Epidermal melanocyte (primary cell): ENCODE measurements at regions not wholly inside any gene's neighbourhood (a gene's known extent, or its start where the extent isn't known, plus 50 kb on each side); places are given as distances from the start of the nearest gene placed in this dataset.
"Not testable (repeated sequence)": the region's sequence is repeated elsewhere in the genome, so short reads cannot be mapped to it uniquely, and the experiment has no call there.

Experiments used
- DNase-seq: peaks from one replicate; pipeline ENCODE4 v3.0.0; 2011; ENCODE audit warnings: low spot score; ENCODE audit not compliant: insufficient read length

GRCh38 chr5:152607401-152608160 is 202.5 kb upstream of the NMUR2 start:
- DNase-seq: no peak

GRCh38 chr5:152608458-152608857 is 203.4 kb upstream of the NMUR2 start:
- no peak for DNase-seq

GRCh38 chr5:152619756-152620155 is 214.7 kb upstream of the NMUR2 start:
- DNase-seq: no peak

GRCh38 chr5:152622628-152623027 is 217.5 kb upstream of the NMUR2 start:
- DNase-seq: no peak

DNA sequence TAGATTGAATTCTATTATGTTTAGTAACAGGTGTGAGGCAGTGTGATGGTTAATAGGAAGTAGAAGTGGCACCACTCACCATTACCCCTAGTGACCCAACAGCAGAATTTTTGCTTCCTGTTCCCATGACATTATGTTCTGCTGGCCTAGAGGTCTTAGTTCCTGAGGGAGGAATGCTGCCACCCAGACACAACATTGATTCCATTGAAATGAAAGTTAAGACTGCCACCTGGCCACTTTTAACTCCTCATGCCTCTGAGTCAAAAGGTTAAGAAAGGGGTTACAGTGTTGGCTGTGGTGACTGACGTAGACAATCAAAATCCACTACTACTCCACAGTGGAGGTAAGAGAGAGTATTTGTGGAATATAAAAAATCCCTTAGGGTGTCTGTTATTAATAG is 218.9 kb upstream of the NMUR2 start:
- DNase-seq: no peak

DNA sequence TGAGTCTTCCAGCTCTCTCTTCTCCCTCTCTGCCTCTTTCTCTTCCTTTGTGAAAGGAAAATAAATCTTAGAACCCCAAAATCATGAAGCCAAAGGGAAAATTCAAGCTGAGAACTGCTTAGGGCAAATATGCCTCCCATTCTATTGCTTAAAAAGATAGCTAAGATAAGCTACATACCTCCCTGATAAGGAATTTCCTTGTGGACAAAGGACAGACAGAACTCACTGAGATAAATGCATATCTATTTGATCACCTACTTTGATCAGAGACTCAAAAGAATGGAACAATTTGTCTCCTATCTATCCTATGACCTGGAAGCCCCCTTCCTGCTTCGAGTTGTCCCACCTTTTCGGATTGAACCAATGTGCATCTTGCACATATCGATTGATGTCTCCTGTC is 220.6 kb upstream of the NMUR2 start:
- DNase-seq: no peak

DNA sequence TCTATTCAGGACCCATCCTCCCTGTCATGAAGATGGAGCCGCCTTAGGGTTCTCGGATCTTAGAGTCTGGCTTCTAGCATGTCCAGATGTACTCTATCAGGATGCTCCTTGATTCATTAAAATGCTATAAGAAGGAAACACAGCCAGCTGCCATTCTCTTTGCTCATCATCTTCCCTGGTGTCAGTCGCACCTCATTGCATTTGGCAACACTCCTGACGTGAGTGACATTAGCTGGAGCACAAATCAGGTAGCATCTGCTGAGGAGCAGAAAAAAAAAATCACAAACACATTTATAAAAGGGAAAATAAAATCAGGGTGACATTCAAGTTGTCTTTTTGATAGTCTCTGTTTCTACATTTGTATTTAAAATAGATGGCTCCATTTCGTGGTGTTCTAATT is 226.1 kb upstream of the NMUR2 start:
- DNase-seq: no peak

DNA sequence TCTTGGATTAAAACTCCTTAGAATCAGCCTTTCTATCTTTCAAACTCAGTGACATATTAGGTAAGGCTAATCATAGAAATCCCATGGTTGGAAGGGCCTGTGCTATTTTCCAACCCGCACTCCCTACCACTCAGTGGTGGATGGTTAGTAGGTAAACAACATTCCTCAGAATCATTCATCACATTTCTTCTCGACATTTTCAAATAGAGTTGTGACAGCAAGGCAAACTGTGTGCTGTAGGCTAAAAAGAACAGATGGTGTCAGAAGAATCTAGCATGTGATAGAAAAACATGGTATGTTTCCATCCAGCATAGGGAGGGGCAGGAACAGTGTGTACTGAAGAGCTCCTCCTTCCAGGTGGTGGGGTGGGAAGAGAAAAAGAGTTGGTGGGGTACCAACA is 227.3 kb upstream of the NMUR2 start:
- DNase-seq: no peak

- no peak for DNase-seq
Observed at GRCh38 chr5:152634586-152634985, 229.5 kb upstream of the NMUR2 start.

- peak; percentile 31 for DNase-seq
Observed at GRCh38 chr5:152638996-152639552, 234.0 kb upstream of the NMUR2 start.

DNA sequence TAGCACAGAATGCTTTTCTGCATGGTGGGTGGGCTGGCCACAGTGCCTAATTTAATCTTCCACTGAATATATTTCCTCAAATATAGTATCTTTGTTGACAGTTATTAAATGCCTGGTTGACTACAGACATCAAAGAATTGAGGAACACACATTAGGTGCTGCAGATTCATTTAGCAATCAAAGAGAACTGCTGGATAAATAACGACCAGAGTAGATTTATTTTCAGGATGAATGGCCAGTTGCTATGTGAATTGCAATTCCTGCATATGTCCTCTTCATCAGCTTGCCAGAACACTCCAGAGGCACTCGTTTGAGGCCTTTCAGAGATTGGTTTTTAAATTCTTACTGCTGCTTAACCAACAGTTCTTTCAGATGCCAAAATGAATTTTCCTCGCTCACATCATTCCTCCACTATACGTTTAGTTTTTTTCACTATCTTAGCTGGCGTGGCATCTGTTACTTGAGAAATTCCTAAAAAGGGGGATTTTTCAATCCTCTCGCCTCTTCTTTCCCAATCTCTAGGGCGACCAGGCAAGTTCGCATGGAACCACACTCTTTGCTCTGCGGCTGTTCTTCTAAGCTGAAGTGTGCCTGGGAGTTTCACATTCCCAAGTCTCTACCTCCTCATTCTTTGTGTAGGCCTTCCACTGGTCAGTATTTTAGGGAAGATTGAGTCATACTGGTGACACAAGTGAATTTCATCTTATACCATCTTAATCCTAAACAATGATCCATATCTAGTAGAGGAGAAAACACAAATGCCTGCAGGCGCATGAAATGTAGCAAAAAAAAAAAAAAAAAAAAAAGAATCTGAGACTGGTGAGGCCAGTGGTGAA is 237.1 kb upstream of the NMUR2 start:
- DNase-seq: no peak

- DNase-seq: no peak
Observed at GRCh38 chr5:152642880-152643279, 237.8 kb upstream of the NMUR2 start.

DNA sequence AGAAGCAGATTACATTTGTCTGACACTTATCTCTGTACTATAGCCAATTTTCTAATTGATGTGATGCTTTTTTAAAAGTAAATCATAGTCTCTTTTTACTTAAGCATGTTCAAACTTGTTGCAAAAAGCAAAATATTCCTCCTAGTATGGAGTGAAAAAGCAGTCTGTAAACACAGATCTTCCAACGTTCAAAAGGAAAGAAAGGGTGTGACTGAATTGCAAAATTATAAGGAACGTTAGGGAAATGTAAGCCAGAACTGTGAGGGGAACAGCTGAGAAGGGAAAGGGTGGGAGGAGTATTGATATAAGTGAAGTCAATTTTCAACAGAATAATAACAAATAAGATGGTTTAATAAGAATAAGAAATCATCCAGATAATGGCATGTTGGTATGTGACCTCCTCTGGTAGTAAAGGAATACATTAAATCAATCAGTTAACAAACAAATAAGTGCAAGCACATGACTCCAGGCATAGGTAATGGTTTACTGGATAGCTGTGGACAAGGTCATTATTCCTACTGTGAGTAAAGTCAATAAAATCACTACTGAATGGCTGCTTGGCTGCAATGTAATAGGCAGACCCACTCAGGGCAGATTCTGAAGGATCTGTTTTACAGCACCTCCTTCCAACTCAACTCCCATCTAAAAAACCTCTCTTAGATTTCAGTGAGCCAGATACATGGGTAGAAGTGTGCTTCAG is 239.1 kb upstream of the NMUR2 start:
- no peak for DNase-seq

GRCh38 chr5:152649609-152650008 is 244.5 kb upstream of the NMUR2 start:
- DNase-seq: no peak

DNA sequence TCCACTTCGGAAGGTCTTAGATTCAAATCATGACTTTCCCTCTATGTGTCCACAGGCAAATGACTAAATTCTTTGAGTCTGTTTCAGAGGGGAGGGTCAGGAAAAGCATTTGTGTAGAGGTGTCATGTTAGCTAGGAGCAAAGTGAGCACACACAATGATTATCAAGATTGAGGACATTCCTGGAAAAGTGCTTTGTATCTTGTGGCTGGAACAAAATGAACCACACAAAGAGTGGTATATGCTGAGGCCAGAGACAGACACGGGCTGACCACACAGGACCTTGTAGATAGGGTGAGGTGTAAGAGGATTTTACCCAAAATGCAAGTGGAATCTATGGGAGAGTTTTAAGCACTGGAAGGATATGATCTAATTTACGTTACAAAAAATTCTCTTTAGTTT is 245.3 kb upstream of the NMUR2 start:
- no peak for DNase-seq

GRCh38 chr5:152659470-152659869 is 254.4 kb upstream of the NMUR2 start:
- DNase-seq: not testable (repeated sequence)

DNA sequence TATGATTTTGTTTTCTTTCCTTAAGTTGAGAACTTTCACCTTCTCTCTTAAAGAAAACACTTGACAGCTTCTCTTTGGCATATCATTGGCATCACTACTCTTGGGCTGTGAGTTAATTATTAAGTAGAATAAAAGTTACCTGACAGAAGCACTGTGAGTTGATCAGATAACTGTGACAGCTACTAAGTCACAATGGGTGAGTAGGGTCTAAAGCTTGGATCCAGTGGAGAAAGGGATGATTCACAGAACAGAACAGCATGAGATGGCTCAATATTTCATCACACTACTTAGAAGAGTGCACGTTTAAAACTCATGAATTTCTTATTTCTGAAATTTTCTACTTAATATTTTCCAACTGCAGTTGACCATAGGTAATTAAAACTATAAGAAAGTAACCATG is 268.5 kb upstream of the NMUR2 start:
- no peak for DNase-seq

- DNase-seq: no peak
Observed at GRCh38 chr5:152674403-152674802, 269.3 kb upstream of the NMUR2 start.

DNA sequence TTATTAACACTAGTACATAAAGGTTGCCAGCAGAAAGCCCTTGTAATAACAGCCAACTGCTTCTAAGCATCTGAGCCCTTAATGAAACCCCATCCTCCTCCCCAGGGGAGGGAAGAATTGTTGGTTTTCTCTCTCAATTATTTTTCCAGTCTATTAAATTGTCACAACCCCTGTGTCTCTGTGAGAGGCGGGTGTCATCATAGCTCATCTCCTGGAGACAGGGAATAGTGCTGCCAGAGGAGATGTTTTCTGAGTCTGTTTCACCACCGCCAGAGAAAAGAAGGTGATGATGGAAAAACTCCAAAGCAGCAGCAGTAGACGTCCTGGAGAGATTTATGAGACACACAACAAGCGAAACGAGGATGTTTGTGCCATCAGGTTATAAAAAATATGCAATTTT is 271.1 kb upstream of the NMUR2 start:
- no peak for DNase-seq

DNA sequence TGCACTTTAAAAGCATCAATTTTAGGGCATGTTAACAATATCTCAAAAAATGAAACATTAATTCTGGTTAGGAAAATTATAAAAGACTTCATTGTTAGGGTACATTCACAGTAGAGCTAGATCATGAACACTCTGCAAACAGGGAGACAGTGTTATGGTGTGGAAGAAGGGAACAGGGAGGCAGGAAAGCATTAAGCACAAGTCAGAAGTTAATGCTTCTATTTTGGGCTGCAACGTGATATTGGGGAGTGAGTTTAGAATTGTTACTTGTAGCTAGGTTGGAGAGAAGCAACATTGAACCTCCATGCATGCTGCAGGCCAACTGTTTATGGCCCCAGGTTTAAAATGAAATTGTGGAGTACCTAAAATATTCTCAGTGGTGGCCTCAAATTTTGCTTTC is 278.1 kb upstream of the NMUR2 start:
- DNase-seq: no peak

DNA sequence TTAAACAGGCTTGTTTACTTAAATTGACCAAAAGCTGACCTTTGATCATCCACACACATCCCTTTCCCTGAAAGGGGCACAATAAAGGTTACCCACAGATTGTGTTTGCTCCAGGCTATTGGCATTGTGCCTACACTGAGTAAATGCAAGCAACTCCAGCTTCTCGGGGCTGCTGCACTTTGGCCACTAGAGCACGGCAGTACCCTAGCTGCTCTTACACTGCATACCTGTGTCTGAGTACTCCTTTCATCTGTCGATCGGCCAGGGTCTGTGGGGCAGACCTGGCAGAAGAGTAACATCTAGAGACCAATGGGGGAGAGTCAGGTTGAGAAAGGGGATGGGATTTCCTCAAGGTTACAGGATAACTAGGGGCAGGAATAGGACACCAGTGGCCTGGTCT is 281.9 kb upstream of the NMUR2 start:
- DNase-seq: no peak
